Astrocyte of the hippocampus (primary cell): ENCODE measurements at regions not wholly inside any gene's neighbourhood (a gene's known extent, or its start where the extent isn't known, plus 50 kb on each side); places are given as distances from the start of the nearest gene placed in this dataset.
"Not testable (repeated sequence)": the region's sequence is repeated elsewhere in the genome, so short reads cannot be mapped to it uniquely, and the experiment has no call there.

ENCODE experiments used
- DNase-seq: peaks from one replicate; pipeline ENCODE4 v3.0.0; 2011; ENCODE audit warnings: low read depth, low spot score

- DNase-seq: no peak
These were observed 137.7 kb upstream of the PTBP2 start for GRCh38 chr1:96583903-96584302.

GRCh38 chr1:96587222-96587621 is 134.4 kb upstream of the PTBP2 start:
- no peak for DNase-seq

- DNase-seq: no peak
These were observed 133.1 kb upstream of the PTBP2 start for GRCh38 chr1:96588416-96588995.

- DNase-seq: not testable (repeated sequence)
These were observed 126.1 kb upstream of the PTBP2 start for GRCh38 chr1:96595530-96595929.

GRCh38 chr1:96596226-96596922 is 125.2 kb upstream of the PTBP2 start:
- peak; percentile 16 for DNase-seq

GRCh38 chr1:96597218-96597617 is 124.4 kb upstream of the PTBP2 start:
- DNase-seq: no peak

- DNase-seq: peak; percentile 69
These were observed 123.0 kb upstream of the PTBP2 start for GRCh38 chr1:96598416-96599168.

GRCh38 chr1:96604620-96605019 is 117.0 kb upstream of the PTBP2 start:
- not testable (repeated sequence) for DNase-seq

GRCh38 chr1:96617375-96617774 is 104.2 kb upstream of the PTBP2 start:
- not testable (repeated sequence) for DNase-seq

GRCh38 chr1:96632045-96632664 is 89.4 kb upstream of the PTBP2 start:
- DNase-seq: no peak

- DNase-seq: peak; percentile 5
These were observed 87.9 kb upstream of the PTBP2 start for GRCh38 chr1:96633695-96634094.

- DNase-seq: no peak
These were observed 86.7 kb upstream of the PTBP2 start for GRCh38 chr1:96634883-96635282.

GRCh38 chr1:96641282-96641681 is 80.3 kb upstream of the PTBP2 start:
- DNase-seq: no peak

GRCh38 chr1:96643519-96643918 is 78.1 kb upstream of the PTBP2 start:
- no peak for DNase-seq

- no peak for DNase-seq
These were observed 72.3 kb upstream of the PTBP2 start for GRCh38 chr1:96649301-96649700.

GRCh38 chr1:96651517-96651916 is 70.1 kb upstream of the PTBP2 start:
- DNase-seq: no peak

GRCh38 chr1:96660051-96660450 is 61.5 kb upstream of the PTBP2 start:
- no peak for DNase-seq

GRCh38 chr1:96660503-96660902 is 61.1 kb upstream of the PTBP2 start:
- peak; percentile 56 for DNase-seq
